HG02943 (cell line): ENCODE measurements at regions not wholly inside any gene's neighbourhood (a gene's known extent, or its start where the extent isn't known, plus 50 kb on each side); places are given as distances from the start of the nearest gene placed in this dataset.
"Not testable (repeated sequence)": the region's sequence is repeated elsewhere in the genome, so short reads cannot be mapped to it uniquely, and the experiment has no call there.

Source experiments
- ATAC-seq: cut with Tn5 transposase; IDR thresholded peaks from one replicate; pipeline ENCODE4 v1.9.1; 2021; ENCODE audit warnings: mild to moderate bottlenecking, low read depth, moderate library complexity; ENCODE audit not compliant: unreplicated experiment

DNA sequence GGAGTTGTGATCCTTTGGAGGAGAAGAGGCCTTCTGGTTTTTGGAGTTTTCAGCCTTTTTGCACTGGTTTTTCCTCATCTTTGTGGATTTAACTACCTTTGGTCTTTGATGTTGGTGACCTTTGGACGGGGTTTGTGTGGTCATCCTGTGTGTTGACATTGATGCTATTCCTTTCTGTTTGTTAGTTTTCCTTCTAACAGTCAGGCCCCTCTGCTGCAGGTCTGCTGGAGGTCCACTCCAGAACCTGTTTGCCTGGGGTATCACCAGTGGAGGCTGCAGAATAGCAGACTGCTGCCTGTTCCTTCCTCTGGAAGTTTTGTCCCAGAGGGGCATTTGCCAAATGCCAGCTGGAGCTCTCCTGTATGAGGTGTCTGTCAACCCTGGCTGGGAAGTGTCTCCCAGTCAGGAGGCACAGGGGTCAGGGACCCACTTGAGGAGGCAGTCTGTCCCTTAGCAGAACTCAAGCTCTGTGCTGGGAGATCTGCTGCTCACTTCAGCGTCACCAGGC, 149.4 kb upstream of the G2E3 start:
- not testable (repeated sequence) for ATAC-seq

DNA sequence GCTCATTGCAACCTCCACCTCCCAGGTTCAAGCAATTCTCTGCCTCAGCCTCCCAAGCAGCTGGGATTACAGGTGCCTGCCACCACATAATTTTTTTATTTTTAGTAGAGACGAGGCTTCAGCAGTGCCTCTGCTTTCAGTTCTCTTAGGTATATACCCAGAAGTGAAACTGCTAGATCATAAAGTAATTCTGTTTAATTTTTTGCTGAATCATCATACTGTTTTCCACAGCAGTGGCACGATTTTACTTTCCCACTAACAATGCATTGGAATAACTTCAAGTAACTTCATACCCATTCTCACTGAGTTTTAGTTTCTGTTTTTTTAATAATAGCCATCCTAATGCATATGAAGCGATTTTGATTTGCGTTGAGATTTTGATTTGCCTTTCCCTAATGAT, 148.0 kb upstream of the G2E3 start:
- no peak for ATAC-seq

DNA sequence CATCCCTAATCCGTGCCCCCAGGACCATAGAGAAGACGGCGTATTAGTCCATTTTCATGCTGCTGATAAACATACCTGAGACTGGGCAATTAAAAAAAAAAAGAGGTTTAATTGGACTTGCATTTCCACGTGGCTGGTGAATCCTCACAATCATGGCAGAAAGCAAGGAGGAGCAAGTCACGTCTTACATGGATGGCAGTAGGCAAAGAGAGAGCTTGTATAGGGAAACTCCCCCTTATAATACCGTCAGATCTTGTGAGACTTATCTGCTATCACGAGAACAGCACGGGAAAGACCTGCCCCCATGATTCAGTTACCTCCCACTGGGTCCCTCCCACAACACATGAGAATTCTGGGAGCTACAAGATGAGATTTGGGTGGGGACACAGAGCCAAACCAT, 145.8 kb upstream of the G2E3 start:
- not testable (repeated sequence) for ATAC-seq

DNA sequence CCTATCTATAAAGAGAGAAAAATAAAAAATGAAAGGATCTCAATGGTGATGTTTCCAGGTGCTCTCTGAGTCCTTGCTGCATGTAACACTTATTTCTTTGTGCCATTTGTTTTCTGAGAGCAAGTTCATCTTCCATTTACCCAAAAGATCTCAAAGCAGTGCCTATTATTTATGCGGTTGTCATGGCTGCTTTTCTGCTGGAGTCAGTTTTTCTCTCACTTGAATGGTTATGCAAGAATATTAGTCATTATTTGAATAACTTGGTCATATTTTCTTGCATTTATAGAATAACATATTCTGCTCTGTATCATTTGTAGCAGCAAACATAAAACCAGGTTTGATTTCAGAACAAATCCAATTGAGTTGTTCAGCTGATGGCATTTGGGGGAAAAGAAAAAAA, 141.8 kb upstream of the G2E3 start:
- ATAC-seq: no peak

DNA sequence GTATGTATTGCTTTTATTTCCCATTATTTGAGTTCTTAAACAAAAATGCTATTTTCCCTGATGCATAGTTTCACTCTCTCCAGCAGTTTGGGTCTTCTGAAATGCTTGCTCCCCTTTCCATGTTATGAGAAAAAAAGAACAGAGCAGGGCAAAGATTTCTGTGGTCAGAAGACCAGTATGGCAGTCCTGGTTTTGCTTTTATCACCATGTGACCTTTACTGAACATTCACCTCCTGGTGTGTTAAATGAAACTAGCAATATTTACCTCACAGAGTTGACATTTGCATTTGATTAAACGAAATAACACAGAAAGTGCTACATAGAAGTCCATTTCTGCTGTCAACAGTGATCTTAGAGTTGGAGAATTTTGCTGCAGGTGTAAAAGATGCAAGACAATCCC, 141.0 kb upstream of the G2E3 start:
- ATAC-seq: no peak

DNA sequence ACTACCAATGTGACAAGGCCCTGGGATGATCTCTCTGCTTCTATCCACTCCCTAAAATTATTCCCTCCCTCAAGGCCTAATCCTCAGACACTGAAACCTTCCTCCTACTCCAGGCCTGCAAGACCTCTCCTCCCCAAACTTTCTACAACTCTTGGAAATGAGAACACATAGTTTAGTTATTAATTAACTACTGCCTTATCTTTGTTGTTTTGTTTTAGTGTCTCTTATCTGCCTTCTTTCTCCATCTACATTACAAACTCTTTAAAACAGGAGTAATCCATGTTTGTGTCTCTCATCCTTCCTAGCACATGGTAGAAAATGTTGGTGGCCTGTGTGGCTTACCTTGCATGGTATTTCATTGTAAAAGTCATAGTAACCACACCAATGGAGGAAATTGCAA, 139.9 kb upstream of the G2E3 start:
- ATAC-seq: no peak

DNA sequence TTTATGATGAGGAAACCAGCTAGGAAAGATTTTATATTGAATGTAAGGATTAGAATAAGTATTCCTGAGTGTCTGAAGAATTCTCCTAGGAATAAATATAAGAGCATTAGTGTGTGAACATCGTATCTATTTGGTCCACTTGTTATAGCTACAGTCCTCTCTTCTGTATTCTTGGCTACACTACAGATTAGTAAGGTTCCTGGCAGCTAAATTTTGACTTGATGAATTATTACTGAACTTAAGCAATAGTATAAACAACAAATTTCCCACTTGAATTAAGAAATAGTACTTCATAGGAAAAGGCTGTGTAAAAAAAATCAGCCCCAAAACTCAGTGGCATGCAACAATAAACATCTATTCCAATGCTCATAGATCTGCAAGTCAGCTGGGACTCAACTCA, 138.4 kb upstream of the G2E3 start:
- ATAC-seq: no peak

DNA sequence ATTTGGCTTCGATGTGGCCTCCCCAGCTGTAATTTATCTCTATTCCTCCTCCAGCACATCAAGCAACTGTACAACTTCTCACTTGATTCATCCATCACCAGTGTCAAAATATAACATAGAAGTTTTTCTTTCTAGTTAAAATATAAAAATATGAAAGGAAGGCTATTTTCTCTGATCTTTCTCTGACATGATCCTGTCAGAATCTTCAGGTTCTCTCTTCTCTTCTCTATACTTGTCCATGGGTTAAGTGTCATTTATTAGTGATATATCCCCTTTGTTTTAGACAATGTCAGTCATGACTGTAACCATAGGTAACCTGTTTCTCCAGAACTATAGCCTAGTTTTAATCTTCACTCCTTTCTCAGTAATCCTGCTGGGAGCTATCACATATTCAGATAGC, 132.5 kb upstream of the G2E3 start:
- ATAC-seq: no peak

DNA sequence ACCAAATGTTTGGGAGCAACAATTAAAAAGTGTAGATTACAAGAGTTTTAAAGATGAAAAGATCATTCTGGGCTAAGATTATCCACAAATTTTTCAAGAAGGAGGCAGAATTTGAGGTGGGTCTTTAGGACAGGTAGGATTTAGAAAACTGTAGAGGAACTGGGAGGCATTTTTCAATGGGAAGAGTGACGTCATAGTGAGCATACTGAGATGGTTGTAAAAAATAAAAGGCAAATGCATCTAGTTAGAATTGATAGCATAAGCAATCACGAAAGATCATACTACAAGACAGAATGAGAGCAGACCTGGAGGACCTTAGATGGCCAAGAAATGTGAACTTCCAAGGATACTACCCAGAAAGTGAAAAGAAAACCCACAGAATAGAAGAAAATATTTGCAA, 131.6 kb upstream of the G2E3 start:
- ATAC-seq: no peak

DNA sequence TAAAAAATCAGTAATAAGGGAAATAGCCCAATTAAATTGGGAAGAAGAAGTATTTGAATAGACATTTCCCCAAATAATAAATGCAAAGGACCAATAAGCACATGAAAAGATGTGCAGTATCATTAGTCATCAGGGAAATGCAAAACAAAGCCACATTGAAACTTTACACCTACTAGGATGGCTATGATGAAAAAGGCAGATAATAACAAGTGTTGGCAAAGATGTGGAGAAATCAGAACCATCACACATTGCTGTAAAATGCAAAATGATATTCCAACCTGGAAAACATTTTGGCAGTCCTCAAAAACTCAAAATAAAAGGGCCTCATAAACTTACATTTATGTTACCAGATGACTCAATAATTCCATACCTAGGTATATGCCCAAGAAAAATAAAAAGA, 131.1 kb upstream of the G2E3 start:
- ATAC-seq: no peak

DNA sequence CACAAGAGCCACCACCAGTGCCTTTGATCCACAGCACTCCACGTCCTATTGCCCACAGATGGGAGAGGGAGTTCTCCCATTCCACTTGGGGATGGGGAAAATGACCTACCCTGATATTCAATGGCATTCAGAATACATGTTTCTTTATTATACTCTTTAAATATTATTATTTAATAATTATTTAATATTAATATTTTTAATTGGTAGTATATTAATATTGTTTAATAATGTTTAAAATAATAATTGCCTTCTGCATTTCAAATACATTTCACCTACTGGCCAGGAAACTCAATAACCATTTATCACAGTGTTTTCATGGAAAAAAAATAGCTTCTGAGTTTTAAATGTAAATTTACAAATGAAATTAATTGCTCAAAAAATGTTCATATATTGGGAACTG, 127.4 kb upstream of the G2E3 start:
- ATAC-seq: no peak

DNA sequence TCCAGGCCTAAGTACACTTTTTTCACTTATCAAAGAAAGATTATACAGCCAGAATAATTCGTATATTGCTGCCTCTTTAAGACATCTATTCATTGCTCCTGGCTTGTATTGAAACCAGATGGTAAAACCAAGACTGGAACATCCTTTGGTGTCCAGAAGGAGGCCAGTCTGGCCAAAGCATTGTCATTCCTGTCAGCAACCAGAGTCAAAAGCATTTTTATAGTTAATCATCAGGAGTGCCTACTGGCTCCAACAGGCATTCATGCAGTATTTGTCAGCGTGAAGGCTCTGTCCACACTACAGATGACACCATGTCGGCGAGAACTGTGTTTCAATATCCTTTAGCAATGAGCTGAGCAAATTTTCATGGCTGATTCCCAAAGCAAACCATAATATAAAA, 118.0 kb upstream of the G2E3 start:
- no peak for ATAC-seq

DNA sequence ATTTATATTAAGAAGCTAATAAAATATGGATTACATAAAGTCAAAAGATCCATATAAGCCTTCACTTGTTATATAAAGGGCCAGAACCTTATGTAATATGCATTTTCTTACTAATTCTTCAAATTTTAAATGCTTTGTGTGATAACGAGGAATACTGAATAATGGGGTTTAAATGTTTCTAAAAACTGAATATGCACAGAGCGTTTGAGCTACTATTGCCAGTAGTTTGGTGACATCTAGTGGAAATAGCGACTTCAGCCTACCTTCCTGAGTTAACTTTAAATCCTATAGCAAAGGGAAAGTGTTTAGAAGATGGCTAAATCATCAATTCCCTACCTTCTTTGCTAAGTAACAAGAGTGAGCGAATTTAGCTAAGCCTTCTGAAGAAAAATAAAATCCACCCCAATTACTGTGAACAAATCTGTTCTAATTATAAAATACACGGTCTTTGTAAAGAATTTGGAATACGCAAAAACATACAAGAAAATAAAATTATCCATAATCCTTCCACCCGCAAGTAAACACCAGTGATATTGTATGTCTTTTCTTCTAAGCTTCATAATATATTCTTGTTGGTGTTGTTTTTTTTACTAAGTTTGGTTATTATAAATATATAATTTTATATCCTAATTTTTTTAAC, 115.5 kb upstream of the G2E3 start:
- ATAC-seq: no peak

DNA sequence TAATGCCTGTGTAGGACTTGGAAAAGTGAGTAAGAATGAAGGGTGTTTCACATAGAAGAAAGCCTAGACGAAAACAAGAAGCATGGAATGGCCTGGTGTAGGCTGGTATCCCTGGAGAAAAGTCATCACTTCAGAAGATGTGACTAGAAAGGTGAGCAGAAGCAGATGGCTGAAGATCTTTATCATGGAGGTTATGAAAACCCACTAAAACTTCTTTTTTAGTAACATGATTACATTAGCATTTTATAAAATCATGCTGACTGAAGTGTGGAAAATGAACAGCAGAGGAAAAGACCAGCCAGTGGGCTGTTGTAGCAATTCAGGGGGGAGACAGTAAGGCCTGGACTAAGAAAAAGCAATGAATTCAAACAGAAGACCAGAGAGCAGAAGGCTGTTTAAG, 114.5 kb upstream of the G2E3 start:
- ATAC-seq: no peak

DNA sequence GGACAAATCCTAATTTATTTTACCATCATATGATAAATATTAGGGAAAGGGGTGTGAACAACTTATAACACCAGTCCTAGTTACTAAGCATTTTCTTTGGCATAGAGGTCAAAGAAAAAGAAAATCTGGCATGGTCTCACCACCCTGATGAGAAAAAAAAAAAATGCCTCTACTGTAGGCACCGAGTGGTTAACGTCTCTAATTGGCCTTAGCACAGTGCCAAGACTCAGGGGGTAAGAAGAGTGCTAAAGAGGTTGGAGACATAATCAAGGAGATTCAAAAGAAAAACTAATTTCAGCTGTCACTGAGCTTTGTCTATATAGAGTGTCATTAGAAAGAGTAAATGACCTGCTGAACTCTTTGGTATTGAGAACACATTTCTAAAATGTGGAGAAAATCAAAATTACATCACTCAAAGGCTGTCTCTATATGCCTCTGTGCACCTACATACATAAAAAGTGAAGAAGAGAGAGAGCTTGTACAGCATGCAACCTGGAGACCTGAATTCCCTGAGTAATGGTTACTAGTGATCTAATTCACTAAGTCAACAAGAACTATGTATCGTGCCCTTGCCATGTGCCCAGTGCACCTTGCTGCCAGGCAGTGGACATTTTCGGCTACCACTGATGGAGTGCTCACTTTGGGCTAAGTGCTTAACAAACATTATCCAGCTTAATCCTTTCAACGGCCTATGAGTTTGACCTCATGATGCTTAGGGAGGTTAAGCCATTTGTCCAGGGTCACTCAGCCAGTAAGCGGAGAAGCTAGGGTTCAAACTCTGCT, 113.8 kb upstream of the G2E3 start:
- no peak for ATAC-seq

DNA sequence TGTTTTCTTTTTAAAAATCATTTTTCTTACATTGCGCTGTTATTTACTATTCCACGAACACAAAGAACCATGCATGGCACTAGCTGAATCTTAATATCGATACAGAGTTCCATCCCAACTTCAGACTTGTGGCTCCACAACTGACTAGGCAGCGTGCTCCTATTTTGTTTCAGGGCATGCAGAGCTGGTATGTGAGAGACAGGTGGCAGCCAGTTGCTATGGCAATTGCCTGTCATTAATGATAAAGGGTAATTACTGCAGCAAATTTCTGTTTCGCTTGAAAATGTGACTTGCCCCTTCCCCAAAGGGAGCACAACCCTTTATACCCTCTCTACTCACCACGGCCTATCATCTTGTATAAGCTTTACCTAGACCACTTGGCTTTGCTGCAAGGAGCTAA, 113.1 kb upstream of the G2E3 start:
- ATAC-seq: no peak

DNA sequence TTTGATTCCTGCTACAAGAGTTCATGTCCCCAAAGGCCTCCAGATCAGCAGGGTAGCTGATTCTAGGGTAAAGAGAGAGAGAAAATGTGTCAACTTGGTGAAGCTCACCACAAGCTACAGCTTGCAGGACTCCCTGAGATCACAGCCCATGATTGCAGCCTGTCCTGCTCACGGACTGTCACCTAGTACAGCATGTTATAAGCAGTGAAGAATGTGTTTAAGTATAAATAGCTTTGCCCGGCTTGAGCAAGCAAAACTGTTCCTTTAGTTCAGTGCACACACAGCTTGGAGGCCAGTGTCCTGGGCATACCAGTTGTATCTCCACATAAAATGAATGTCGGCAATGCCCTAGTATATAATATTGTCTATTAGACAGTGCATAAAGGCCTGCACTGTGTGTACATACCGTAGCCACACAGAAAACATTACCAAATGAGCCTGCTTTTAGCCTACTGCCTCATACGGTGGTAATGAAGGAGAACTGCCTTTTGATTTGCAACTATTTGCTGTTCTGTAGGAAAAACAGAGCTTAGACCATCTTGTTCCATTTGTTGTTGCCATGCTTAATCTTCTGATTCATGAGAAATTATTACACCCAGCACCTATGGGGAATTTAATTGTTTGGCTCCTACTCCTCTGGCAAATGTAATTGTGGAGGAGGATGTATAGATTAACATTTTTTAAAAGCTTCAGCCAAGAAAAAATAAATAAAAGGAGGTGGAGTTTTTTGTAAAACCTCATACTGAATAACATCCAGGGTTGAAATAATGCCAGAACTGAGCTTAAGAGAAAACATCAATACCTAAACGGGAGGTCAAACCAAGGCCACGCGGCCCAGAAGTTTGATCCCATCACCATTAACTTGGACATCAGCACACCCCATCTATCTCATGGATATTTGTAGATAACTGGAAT, 108.1 kb upstream of the G2E3 start:
- ATAC-seq: no peak

DNA sequence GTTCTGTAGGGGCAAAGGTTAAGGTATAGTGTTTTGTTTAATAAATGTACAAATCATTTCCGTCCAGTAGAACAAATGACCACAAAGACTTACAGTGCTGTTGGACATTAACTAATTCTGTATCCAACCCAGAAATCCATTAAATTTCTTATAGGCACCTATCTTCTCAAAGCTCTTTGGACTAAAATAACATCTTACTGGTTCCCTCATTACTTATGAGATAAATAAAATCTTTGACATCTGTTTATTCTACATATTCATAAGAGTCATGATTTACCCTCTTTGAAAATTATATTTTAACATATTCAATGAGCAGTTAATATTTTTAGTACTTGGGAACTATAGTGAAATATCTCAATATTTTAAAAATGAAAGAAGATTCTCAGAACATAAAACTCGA, 102.7 kb upstream of the G2E3 start:
- no peak for ATAC-seq

DNA sequence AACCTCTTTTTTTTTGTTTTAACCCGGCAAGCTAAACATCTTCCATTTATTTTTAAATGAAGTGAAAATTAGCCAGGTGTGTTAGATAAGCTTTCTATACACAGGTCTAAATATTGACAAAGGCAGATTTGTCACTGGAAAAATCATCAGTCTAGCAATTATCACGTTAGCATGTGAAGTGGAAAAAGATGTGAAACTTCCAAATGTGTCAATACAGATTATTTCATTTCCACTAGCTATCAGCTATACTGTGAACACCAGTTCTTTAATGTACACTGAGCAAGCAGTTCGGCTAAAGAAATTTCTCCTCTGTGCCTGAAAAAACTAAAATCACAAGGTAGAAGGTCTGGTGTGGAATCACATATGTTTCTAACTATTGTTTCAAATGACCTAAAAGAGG, 96.6 kb upstream of the G2E3 start:
- ATAC-seq: no peak

DNA sequence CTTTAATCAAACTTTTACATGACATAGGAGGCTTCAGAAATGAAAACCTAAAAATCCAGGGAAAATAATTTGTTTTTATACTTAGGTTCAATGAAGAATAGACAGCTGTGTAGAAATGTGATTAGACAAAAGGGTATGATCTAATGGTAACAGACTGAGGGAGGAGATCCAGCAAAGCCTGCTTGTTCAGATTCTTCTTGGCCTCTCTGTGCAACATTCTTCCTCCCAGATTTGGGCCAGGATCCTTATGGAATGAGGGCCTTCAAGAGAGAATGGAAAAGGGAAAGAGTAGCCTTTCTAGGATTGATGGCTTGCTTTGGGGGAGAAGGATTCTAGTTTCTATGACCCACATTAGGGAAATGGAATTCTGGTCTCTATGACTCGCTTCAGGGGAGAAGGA, 94.5 kb upstream of the G2E3 start:
- no peak for ATAC-seq

DNA sequence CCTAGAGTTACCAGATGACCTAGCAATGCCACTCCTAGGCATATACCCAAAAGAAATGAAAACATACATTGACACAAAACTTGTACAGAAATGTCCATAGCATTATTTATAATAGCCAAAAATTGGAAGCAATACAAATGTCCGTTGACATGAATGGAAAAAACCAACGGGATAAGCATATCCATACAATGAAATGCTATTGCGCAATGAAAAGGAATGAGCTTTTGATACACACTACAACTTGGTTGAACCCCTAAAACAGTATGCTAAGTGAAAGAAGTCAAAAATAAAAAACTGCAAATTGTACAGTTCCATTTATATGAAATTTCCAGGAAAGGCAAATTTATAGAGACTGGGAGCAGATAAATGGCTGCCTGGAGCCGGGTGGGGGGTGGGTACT, 90.6 kb upstream of the G2E3 start:
- no peak for ATAC-seq
